SK-N-SH treated with all-trans-retinoic acid at 6 μM for 48 hours (cell line): ENCODE measurements at regions not wholly inside any gene's neighbourhood (a gene's known extent, or its start where the extent isn't known, plus 50 kb on each side); places are given as distances from the start of the nearest gene placed in this dataset.

ENCODE experiments used
- BACH2 ChIP-seq: fragments of 250-450 bp; sonication (Bioruptor Pico); IDR thresholded peaks from 2 replicates; pipeline ENCODE4 v1.9.0; 2021; ENCODE audit warnings: mild to moderate bottlenecking, borderline replicate concordance
- CREB5 ChIP-seq: fragments of 250-450 bp; sonication (Bioruptor Pico); IDR thresholded peaks from 2 replicates; pipeline ENCODE4 v1.5.1; 2020; ENCODE audit warnings: low read depth, mild to moderate bottlenecking, moderate library complexity
- GLIS3 ChIP-seq: fragments of 250-450 bp; sonication (Bioruptor Pico); IDR thresholded peaks from 2 replicates; pipeline ENCODE4 v1.5.0; 2020; ENCODE audit warnings: mild to moderate bottlenecking, moderate library complexity
- ISL1 ChIP-seq: fragments of 250-450 bp; sonication (Bioruptor Pico); IDR thresholded peaks from 2 replicates; pipeline ENCODE4 v2.1.2; 2022; ENCODE audit warnings: mild to moderate bottlenecking, moderate library complexity
- OSR1 ChIP-seq: fragments of 250-450 bp; sonication (Bioruptor Pico); IDR thresholded peaks from 2 replicates; pipeline ENCODE4 v1.8.0; 2022; ENCODE audit warnings: moderate library complexity, mild to moderate bottlenecking, inconsistent platforms
- RARB ChIP-seq: fragments of 250-450 bp; sonication (Bioruptor Pico); IDR thresholded peaks from 2 replicates; pipeline ENCODE4 v1.8.0; 2021; ENCODE audit warnings: mild to moderate bottlenecking, moderate library complexity
- SNAI2 ChIP-seq: fragments of 250-450 bp; sonication (Bioruptor Pico); IDR thresholded peaks from 2 replicates; pipeline ENCODE4 v1.5.0; 2020; ENCODE audit warnings: mild to moderate bottlenecking, moderate library complexity
- TCF4 ChIP-seq: fragments of 250-450 bp; sonication (Bioruptor Pico); IDR thresholded peaks from 2 replicates; pipeline ENCODE4 v1.8.0; 2021; ENCODE audit warnings: mild to moderate bottlenecking, moderate library complexity, borderline replicate concordance
- TOX ChIP-seq: fragments of 250-450 bp; sonication (Bioruptor Pico); IDR thresholded peaks from 2 replicates; pipeline ENCODE4 v1.8.0; 2021; ENCODE audit warnings: mild to moderate bottlenecking, moderate library complexity, borderline replicate concordance
- ZFP3 ChIP-seq: fragments of 250-450 bp; sonication (Bioruptor Pico); IDR thresholded peaks from 2 replicates; pipeline ENCODE4 v1.5.0; 2020; ENCODE audit warnings: mild to moderate bottlenecking, moderate library complexity
- ZFP30 ChIP-seq: fragments of 450-650 bp; formaldehyde crosslinking; IDR thresholded peaks from 2 replicates; pipeline ENCODE4 v1.5.0; 2022; ENCODE audit warnings: mild to moderate bottlenecking, moderate library complexity
- ZNF70 ChIP-seq: fragments of 450-650 bp; formaldehyde crosslinking; IDR thresholded peaks from 2 replicates; pipeline ENCODE4 v1.5.0; 2020; ENCODE audit warnings: mild to moderate bottlenecking, moderate library complexity
- TF ChIP-seq, protein P1 (sequence below): fragments of 250-450 bp; sonication (Bioruptor Pico); IDR thresholded peaks from 2 replicates; pipeline ENCODE4 v1.8.0; 2020; ENCODE audit warnings: mild to moderate bottlenecking, moderate library complexity, borderline replicate concordance
- TF ChIP-seq, protein P2 (sequence below): fragments of 250-450 bp; sonication (Bioruptor Pico); IDR thresholded peaks from 2 replicates; pipeline ENCODE4 v1.5.1; 2021; ENCODE audit warnings: mild to moderate bottlenecking, moderate library complexity

DNA sequence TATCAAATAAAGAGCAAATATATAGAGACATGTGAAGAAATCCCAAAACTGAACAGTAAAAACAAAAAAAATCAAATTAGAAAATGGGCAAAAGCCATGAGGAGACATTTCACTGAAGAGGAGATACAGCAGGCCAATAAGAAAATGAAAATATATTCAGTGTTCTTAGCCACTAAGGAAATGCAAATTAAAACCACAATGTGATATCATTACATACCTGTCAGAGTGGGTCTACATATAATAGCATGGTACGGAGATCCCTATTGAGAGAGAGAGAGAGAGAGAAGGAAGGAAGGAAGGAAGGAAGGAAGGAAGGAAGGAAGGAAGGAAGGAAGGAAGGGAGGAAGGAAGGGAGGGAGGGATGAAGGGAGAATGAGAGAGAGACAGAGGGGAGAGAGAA is 707.0 kb upstream of the ACTRT1 start:
- TF ChIP-seq RARB (no peak), ZFP3 (CRISPR knock-in tag) (no peak), BACH2 (CRISPR knock-in tag) (no peak), CREB5 (CRISPR knock-in tag) (no peak), ZNF70 (CRISPR knock-in tag) (no peak), GLIS3 (CRISPR knock-in tag) (no peak), ISL1 (no peak), ZFP30 (CRISPR knock-in tag) (no peak), TCF4 (CRISPR knock-in tag) (no peak), SNAI2 (no peak), OSR1 (CRISPR knock-in tag) (no peak), TOX (CRISPR knock-in tag) (no peak)
- TF ChIP-seq, protein P1, sequence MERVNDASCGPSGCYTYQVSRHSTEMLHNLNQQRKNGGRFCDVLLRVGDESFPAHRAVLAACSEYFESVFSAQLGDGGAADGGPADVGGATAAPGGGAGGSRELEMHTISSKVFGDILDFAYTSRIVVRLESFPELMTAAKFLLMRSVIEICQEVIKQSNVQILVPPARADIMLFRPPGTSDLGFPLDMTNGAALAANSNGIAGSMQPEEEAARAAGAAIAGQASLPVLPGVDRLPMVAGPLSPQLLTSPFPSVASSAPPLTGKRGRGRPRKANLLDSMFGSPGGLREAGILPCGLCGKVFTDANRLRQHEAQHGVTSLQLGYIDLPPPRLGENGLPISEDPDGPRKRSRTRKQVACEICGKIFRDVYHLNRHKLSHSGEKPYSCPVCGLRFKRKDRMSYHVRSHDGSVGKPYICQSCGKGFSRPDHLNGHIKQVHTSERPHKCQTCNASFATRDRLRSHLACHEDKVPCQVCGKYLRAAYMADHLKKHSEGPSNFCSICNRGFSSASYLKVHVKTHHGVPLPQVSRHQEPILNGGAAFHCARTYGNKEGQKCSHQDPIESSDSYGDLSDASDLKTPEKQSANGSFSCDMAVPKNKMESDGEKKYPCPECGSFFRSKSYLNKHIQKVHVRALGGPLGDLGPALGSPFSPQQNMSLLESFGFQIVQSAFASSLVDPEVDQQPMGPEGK (CRISPR knock-in tag), result no peak
- TF ChIP-seq, protein P2, sequence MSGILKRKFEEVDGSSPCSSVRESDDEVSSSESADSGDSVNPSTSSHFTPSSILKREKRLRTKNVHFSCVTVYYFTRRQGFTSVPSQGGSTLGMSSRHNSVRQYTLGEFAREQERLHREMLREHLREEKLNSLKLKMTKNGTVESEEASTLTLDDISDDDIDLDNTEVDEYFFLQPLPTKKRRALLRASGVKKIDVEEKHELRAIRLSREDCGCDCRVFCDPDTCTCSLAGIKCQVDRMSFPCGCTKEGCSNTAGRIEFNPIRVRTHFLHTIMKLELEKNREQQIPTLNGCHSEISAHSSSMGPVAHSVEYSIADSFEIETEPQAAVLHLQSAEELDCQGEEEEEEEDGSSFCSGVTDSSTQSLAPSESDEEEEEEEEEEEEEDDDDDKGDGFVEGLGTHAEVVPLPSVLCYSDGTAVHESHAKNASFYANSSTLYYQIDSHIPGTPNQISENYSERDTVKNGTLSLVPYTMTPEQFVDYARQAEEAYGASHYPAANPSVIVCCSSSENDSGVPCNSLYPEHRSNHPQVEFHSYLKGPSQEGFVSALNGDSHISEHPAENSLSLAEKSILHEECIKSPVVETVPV (CRISPR knock-in tag), result no peak
